SIG-M5 treated with dmso at 0.1 percent for 504 hours (cell line): ENCODE measurements at regions not wholly inside any gene's neighbourhood (a gene's known extent, or its start where the extent isn't known, plus 50 kb on each side); places are given as distances from the start of the nearest gene placed in this dataset.
"Not testable (repeated sequence)": the region's sequence is repeated elsewhere in the genome, so short reads cannot be mapped to it uniquely, and the experiment has no call there.

Source experiments
- DNase-seq: peaks from one replicate; lab custom pipeline; 2025; ENCODE audit not compliant: unreplicated experiment; lab: John Stamatoyannopoulos, UW

- no peak for DNase-seq
Measured at GRCh38 chr1:80402625-80403024, 1396.1 kb upstream of the ADGRL4 start.

GRCh38 chr1:80401757-80402156 is 1395.2 kb upstream of the ADGRL4 start:
- no peak for DNase-seq

DNA sequence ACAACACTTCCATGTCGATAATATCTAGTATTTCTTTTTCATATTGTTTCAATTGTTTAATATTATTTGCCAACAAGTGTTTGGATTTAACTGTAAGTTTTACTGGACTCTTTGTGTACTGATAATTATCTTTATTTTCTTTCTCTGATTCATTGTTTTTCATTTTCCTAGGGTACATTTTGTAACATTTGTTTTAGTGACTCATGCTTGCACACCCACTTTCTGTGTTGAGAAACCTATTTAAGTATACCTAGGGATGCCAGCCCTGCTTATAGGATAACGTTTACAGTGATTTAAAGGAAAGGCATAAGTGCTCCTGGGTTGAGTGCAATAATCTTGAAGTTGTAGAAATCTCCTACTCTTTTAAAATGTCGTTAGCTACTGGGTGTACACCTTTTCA is 1386.0 kb upstream of the ADGRL4 start:
- peak; percentile 40 for DNase-seq

- no peak for DNase-seq
Measured at GRCh38 chr1:80385650-80386049, 1379.1 kb upstream of the ADGRL4 start.

DNA sequence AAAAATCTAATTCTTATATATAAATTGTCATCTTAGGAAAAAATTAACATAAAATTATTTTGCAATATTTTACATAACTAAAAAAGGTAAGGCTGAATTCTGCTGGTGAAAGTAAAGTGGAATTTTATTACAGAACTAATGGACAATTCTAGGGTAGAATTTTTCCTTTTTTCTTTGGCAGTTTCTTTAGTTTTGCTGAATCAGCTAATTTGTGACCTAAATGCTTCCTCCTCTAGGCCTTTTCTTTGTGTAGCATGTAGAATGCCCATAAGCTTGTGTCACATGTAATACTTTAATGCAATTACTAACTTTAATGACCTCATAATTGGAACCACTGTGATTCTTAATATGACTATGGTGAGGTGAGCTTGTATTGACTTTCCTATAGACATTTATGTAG is 1378.4 kb upstream of the ADGRL4 start:
- no peak for DNase-seq

DNA sequence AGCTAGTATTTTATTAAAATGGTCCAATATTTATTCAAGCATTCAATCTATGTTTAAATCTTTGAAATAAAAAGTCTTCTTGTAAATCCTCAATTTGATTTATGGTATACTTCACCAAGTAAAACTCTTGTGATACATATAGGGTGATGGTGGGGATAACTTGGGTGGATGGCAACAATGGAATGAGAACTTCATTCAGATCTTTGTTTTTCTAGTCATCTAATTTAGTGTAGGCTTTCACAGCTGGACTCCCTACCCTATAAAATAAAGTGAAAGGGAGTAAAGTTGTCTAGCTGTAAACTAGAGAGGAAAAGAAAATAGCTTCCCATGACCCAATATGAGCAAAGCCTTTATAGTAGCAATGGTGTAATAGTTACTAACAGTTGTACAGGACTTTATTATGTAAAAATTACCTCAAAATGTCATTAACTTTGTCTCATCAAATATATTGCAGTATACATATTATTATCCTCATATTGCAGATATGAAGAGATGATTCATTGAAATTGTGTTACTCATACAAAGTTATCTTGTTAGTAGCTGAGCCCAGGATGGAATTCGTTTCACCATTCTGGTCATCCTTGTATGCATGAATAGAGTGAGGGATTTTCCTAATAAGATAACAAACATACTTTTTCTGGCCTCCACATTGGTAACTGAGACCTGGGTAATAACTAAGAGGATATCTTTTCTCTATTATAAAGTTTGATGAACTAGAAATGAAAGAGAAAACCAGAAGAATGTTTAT is 1377.7 kb upstream of the ADGRL4 start:
- DNase-seq = no peak

DNA sequence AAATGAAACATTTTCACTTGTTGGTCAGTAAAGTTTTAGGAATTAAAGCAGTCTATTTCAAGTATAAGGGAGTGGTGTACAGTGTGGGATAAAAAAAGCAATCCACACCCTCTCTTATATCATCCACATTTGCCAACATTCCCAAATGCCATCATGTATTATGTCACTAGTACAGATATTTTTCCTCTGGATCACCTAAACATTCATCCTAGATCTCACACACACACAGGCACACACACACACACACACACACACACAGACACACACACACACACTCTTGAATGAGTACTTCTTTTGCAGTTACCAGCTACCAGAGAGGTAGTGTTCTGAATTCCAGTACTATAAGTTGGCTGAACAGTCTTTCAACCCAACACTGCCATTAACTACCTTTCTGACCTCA is 1369.1 kb upstream of the ADGRL4 start:
- DNase-seq = no peak

DNA sequence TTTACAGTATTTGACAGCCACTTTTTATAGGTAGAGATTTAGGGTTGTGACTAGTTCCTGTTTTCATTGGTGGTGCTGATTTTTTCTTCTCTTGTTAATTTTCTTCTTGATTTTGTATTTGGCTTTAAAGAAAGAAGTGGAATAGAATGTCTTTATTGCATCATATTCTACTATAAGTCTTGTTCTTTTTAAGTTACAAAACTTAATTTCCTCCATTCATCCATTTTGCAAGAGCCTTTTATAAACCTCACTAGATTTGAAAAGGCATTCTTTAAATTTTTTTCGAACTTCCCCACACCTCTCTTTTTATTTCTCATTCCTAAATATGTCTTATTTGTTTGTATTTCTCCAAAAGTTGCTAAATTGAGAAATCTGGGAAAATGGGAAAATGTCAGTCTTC is 1368.6 kb upstream of the ADGRL4 start:
- no peak for DNase-seq

GRCh38 chr1:80369780-80370179 is 1363.2 kb upstream of the ADGRL4 start:
- no peak for DNase-seq

DNA sequence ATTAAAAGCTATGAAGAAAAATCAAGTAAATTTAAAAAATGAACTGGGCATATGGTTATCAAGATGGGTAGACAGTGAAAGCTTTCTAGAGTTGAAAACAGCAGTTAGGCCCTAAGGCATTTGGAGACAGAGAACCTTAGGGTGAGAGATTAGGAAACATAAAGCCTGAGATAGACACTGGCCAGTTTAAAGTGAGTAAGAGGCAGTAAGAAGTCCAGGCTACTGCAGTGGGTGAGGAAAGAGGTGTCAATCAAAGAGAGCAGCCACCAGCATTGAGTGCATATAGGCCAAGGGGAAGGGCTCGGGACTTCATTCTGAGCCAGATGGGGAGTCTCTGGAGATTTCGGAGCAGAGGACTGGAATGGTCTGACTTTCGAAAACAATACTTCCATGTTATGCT is 1360.5 kb upstream of the ADGRL4 start:
- no peak for DNase-seq

- no peak for DNase-seq
Measured at GRCh38 chr1:80365359-80366021, 1359.0 kb upstream of the ADGRL4 start.

DNA sequence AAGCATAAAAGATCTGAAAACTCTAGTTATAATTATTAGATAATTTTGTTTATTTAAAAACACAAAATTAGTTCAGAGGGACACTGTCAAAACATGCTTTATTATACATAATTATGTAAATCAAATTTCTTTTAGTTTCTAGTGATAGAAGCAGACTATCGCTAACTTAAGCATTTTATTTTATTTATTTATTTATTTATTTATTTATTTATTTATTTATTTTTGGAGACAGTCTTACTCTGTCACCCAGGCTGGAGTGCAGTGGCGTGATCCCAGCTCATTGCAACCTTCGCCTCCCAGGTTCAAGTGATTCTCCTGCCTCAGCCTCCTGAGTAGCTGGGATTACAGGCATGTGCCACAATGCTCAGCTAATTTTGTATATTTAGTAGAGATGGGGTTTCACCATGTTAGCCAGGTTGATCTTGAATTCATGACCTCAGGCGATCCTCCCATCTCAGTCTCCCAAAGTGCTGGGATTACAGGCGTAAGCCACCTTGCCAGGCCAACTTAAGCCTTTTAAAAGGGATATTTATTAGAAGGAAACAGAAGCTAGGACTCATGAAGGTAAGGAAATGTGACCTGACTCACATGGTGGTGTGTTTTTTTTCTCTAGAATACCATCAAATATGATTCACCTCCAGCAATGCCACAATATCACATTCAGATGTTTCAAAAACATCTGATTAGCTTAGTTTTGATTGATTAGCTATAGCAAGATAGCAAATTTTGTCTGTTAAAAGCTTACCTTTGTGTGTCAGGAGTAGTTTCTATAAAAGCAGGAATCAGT is 1357.4 kb upstream of the ADGRL4 start:
- DNase-seq = no peak

DNA sequence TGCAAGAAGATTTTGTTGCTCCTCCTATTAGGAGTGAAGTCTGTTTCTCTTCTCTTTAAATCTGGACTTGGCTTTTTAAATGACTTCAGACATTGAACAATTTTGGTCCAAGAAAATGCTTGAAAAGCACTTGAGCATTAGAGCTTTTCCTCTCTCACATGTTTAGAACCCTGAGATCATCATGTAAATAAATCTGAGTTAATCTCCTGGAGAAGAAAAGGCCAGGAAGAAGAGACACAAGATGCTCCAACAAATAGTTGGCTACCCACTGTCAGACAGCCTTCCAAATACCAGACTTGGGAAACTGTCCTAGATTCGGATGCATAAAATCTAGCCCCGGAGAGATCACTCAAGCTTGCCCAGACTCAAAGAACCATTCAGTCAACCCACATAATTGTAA is 1353.1 kb upstream of the ADGRL4 start:
- DNase-seq = no peak

DNA sequence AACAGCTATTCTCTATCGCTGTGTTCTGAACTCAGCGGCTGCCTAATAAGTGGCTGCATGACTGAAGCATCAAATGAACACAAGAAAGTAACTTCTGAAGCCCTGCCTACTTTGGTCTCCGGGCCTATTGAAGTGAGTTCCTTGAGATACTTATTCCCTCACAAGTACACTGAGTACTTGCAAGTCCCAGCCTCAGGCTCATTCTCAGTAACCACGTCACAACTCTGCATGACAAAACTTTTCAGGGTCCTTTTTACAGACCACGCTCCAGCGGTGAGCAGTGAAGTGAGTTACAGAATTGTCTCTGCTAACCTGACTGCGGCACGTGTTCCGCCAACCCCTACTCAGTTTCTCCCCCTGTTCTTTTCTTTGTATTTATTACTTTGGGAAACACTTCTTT is 1342.7 kb upstream of the ADGRL4 start:
- no peak for DNase-seq

DNA sequence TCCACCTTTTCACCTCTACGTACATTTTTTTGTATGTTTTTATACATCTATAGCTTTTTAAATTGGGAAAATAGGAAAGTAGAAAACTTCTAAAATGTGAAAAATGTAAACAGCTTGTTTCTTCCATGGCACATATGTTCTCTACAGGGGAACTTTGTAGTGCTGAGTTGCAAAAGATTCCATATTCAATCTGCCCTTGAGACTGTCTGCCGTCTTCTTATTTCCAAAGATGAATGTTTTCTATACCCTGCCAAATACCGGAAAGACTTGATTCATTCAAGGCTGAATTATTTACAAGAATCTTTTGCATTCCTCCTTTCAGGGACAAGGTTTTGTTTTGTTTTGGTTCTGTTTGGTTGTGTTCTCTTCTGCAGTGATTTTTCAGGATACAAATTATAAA is 1334.5 kb upstream of the ADGRL4 start:
- DNase-seq = no peak

DNA sequence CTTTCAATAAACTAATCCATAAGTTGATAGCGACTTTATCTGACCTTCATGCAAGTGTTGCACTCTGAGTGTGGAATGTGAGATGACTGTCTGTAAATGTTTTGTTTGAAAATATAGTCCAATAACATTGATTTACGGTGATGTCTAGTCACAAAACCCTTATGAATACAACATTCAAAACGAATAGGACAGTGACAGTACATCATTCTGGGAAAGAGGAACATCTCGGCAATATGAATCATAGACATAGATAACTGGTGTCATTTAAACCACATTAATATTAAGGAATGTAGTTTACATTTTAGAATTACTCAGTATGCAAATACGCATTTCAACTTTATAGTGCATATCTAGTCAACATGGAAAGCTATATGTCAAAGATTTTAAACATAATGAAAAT is 1311.6 kb upstream of the ADGRL4 start:
- DNase-seq = no peak

DNA sequence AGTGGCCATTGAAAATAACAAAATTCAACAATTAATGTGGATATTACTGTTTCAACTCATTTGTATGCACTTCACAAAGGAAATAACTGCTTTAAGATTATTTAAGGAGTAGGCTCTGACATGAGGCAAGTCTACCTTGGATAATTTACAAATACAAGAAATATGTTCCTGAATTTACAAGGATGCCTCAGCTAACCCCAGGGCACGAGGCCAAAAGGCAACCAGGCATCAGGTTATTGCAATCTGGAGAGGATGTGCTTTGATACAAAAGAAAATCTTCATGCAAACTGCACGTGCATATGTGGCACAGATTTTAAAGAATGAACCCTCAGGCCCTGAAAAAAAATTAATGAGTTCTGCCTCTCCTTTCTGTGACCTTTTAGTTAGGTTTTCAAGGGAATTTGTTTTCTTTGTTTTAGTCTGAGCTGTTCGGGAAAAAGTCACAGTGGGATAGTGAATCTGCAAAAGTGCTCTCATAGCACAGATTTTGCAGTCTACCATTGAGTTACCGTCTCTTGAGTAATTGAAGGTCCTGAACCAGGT is 1304.2 kb upstream of the ADGRL4 start:
- no peak for DNase-seq

GRCh38 chr1:80305466-80305865 is 1298.9 kb upstream of the ADGRL4 start:
- no peak for DNase-seq

- no peak for DNase-seq
Measured at GRCh38 chr1:80293818-80294217, 1287.3 kb upstream of the ADGRL4 start.

- not testable (repeated sequence) for DNase-seq
Measured at GRCh38 chr1:80288750-80289149, 1282.2 kb upstream of the ADGRL4 start.

DNA sequence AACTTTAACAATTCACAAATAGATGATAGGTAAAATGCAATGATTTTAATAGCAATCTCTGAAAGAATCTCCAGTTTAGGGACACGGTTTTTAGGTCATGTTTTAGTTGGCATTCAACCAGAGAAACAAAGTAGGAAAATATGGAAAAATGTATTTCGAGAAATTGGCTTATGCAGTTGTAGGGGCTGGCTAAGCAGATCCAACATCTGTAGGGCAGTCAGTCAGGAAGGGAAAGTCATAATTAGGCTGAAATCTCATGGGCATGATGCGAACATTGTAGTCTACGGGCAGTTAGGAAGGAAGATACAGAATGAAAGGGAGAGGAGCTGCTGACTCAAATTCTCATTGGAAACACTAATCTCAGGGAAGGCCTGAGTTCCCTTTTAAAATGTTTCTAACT is 1276.0 kb upstream of the ADGRL4 start:
- DNase-seq = no peak

- DNase-seq = no peak
Measured at GRCh38 chr1:80278936-80279335, 1272.4 kb upstream of the ADGRL4 start.
